ENCODE measurements at regions not wholly inside any gene's neighbourhood (a gene's known extent, or its start where the extent isn't known, plus 50 kb on each side); places are given as distances from the start of the nearest gene placed in this dataset.
"Not testable (repeated sequence)": the region's sequence is repeated elsewhere in the genome, so short reads cannot be mapped to it uniquely, and the experiment has no call there.

GRCh38 chr2:17188721-17189120 is 329.5 kb downstream of the RAD51AP2 start:
- no peak for DNase-seq

- no peak for DNase-seq
Measured at GRCh38 chr2:17184512-17184911, 333.7 kb downstream of the RAD51AP2 start.

- no peak for DNase-seq
Measured at GRCh38 chr2:17182399-17182798, 335.8 kb downstream of the RAD51AP2 start.

GRCh38 chr2:17181051-17181752 is 337.0 kb downstream of the RAD51AP2 start:
- DNase-seq = no peak

GRCh38 chr2:17179145-17179808 is 339.0 kb downstream of the RAD51AP2 start:
- DNase-seq = no peak

- no peak for DNase-seq
Measured at GRCh38 chr2:17177088-17177487, 341.2 kb downstream of the RAD51AP2 start.

GRCh38 chr2:17171446-17172049 is 346.7 kb downstream of the RAD51AP2 start:
- no peak for DNase-seq

- DNase-seq = no peak
Measured at GRCh38 chr2:17166506-17166905, 351.7 kb downstream of the RAD51AP2 start.

- no peak for DNase-seq
Measured at GRCh38 chr2:17164550-17164949, 353.7 kb downstream of the RAD51AP2 start.

GRCh38 chr2:17163638-17164037 is 354.6 kb downstream of the RAD51AP2 start:
- no peak for DNase-seq

- no peak for DNase-seq
Measured at GRCh38 chr2:17162713-17163112, 355.5 kb downstream of the RAD51AP2 start.

- no peak for DNase-seq
Measured at GRCh38 chr2:17160594-17160993, 357.6 kb downstream of the RAD51AP2 start.

GRCh38 chr2:17156086-17156485 is 362.2 kb downstream of the RAD51AP2 start:
- DNase-seq = no peak

GRCh38 chr2:17149945-17150344 is 368.3 kb downstream of the RAD51AP2 start:
- DNase-seq = no peak

GRCh38 chr2:17148407-17149145 is 369.7 kb downstream of the RAD51AP2 start:
- DNase-seq = no peak

- DNase-seq = no peak
Measured at GRCh38 chr2:17146358-17146757, 371.9 kb downstream of the RAD51AP2 start.

- no peak for DNase-seq
Measured at GRCh38 chr2:17136877-17137276, 381.4 kb downstream of the RAD51AP2 start.

GRCh38 chr2:17136231-17136630 is 382.0 kb downstream of the RAD51AP2 start:
- DNase-seq = no peak

GRCh38 chr2:17135619-17136018 is 382.6 kb downstream of the RAD51AP2 start:
- DNase-seq = no peak

- DNase-seq = no peak
Measured at GRCh38 chr2:17133052-17133671, 385.1 kb downstream of the RAD51AP2 start.

- DNase-seq = not testable (repeated sequence)
Measured at GRCh38 chr2:17130627-17131026, 387.6 kb downstream of the RAD51AP2 start.

GRCh38 chr2:17125989-17126620 is 392.1 kb downstream of the RAD51AP2 start:
- DNase-seq = no peak
